ENCODE measurements at regions not wholly inside any gene's neighbourhood (a gene's known extent, or its start where the extent isn't known, plus 50 kb on each side); places are given as distances from the start of the nearest gene placed in this dataset.
"Not testable (repeated sequence)": the region's sequence is repeated elsewhere in the genome, so short reads cannot be mapped to it uniquely, and the experiment has no call there.

DNA sequence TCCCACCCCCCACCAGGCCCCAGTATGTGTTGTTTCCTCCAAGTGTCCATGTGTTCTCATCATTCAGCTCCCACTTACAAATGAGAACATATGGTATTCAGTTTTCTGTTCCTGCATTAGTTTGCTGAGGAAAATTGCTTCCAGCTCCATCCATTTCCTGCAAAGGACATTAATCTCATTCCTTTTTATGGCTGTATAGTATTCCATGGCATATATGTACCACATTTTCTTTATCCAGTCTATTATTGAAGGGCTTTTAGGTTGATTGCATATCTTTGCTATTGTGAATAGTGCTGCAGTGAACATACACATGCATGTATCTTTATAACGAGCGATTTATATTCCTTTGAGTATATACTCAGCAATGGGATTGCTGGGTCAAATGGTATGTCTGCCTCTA lies 431.1 kb upstream of the NR5A2 start:
- not testable (repeated sequence) for TF ChIP-seq EZH2 (IDR thresholded peaks at IDR 0.05; ENCODE audit: borderline replicate concordance, insufficient read depth, low read length, poor library complexity, severe bottlenecking); EP300 (conservative IDR thresholded peaks at IDR 0.05; ENCODE audit: poor library complexity, severe bottlenecking); POLR2AphosphoS5 (IDR thresholded peaks at IDR 0.05); RAD21 (conservative IDR thresholded peaks at IDR 0.05); SMC3 (conservative IDR thresholded peaks at IDR 0.05; ENCODE audit: poor library complexity); TAF1 (IDR thresholded peaks at IDR 0.05; ENCODE audit: low read depth)
- TF ChIP-seq, protein P1, sequence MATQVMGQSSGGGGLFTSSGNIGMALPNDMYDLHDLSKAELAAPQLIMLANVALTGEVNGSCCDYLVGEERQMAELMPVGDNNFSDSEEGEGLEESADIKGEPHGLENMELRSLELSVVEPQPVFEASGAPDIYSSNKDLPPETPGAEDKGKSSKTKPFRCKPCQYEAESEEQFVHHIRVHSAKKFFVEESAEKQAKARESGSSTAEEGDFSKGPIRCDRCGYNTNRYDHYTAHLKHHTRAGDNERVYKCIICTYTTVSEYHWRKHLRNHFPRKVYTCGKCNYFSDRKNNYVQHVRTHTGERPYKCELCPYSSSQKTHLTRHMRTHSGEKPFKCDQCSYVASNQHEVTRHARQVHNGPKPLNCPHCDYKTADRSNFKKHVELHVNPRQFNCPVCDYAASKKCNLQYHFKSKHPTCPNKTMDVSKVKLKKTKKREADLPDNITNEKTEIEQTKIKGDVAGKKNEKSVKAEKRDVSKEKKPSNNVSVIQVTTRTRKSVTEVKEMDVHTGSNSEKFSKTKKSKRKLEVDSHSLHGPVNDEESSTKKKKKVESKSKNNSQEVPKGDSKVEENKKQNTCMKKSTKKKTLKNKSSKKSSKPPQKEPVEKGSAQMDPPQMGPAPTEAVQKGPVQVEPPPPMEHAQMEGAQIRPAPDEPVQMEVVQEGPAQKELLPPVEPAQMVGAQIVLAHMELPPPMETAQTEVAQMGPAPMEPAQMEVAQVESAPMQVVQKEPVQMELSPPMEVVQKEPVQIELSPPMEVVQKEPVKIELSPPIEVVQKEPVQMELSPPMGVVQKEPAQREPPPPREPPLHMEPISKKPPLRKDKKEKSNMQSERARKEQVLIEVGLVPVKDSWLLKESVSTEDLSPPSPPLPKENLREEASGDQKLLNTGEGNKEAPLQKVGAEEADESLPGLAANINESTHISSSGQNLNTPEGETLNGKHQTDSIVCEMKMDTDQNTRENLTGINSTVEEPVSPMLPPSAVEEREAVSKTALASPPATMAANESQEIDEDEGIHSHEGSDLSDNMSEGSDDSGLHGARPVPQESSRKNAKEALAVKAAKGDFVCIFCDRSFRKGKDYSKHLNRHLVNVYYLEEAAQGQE (IDR thresholded peaks at IDR 0.05; ENCODE audit: borderline replicate concordance): not testable (repeated sequence)
- TF ChIP-seq, protein P2, sequence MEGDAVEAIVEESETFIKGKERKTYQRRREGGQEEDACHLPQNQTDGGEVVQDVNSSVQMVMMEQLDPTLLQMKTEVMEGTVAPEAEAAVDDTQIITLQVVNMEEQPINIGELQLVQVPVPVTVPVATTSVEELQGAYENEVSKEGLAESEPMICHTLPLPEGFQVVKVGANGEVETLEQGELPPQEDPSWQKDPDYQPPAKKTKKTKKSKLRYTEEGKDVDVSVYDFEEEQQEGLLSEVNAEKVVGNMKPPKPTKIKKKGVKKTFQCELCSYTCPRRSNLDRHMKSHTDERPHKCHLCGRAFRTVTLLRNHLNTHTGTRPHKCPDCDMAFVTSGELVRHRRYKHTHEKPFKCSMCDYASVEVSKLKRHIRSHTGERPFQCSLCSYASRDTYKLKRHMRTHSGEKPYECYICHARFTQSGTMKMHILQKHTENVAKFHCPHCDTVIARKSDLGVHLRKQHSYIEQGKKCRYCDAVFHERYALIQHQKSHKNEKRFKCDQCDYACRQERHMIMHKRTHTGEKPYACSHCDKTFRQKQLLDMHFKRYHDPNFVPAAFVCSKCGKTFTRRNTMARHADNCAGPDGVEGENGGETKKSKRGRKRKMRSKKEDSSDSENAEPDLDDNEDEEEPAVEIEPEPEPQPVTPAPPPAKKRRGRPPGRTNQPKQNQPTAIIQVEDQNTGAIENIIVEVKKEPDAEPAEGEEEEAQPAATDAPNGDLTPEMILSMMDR (IDR thresholded peaks at IDR 0.05; ENCODE audit: poor library complexity, severe bottlenecking): not testable (repeated sequence)

Measured in neural cell (in vitro differentiated cells).